Fibroblast of skin of left quadriceps (primary cell): ENCODE measurements at regions not wholly inside any gene's neighbourhood (a gene's known extent, or its start where the extent isn't known, plus 50 kb on each side); places are given as distances from the start of the nearest gene placed in this dataset.
A peak's percentile ranks its signal among the peaks of the same experiment; 100 is the strongest.

Source experiments
- DNase-seq, 2 experiments: peaks; one replicate each; pipeline ENCODE4 v3.0.0-alpha.2; 2013; ENCODE audit warnings: low read depth in 2 of 2

GRCh38 chr6:6704103-6705060 is 115.9 kb downstream of the LY86 start:
- no peak for DNase-seq

DNA sequence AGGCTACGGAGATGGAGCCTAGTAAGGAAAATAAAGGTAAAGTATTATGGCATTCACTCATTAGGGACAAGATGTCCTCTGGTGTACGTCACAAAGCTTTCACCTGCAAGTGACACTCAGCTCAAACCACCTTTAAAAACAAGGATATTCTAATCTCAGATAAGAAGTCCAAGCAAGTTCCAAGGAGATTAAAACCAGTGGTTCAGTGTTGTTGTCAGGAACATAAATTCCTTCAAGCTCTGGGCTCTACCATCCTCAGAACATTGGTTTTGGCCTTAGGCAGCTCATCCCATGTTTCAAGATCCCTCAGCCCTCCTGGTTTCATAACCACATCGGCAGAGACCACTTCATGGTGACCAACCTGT is 116.5 kb downstream of the LY86 start:
- DNase-seq, result no peak

DNA sequence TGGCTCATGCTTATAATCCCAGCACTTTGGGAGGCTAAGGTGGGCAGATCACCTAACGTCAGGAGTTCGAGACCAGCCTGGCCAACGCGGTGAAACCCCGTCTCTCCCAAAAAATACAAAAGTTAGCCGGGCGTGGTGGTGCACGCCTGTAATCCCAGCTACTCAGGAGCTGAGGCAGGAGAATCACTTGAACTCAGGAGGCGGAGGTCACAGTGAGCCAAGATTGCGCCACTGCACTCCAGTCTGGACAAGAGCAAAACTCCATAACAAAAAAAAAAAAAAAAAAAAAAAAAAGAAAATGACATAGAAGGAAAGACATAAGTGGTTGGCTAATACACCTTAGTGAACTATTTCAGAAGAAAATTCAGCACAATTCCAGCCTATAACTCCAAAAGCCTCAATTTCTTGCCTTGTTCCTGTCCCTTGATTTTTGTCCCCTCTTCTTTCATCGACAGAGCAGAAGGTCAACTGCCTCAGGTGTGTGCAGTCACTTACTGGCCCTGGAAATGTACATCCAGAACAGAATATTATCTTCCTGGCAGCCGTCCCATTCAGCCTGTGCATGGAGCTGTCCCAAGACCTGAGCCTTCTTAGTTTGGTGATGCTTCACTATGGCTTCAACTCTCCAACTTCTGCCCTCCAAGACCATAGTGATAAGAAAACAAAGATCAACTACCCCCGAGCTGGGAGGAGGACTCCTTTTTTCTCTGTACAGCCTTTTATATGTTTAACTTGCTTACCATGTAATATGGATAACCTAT is 117.6 kb downstream of the LY86 start:
- DNase-seq, result no peak

- no peak for DNase-seq
Observed at GRCh38 chr6:6707143-6707542, 118.6 kb downstream of the LY86 start.

- no peak for DNase-seq
Observed at GRCh38 chr6:6709106-6709505, 120.6 kb downstream of the LY86 start.

DNA sequence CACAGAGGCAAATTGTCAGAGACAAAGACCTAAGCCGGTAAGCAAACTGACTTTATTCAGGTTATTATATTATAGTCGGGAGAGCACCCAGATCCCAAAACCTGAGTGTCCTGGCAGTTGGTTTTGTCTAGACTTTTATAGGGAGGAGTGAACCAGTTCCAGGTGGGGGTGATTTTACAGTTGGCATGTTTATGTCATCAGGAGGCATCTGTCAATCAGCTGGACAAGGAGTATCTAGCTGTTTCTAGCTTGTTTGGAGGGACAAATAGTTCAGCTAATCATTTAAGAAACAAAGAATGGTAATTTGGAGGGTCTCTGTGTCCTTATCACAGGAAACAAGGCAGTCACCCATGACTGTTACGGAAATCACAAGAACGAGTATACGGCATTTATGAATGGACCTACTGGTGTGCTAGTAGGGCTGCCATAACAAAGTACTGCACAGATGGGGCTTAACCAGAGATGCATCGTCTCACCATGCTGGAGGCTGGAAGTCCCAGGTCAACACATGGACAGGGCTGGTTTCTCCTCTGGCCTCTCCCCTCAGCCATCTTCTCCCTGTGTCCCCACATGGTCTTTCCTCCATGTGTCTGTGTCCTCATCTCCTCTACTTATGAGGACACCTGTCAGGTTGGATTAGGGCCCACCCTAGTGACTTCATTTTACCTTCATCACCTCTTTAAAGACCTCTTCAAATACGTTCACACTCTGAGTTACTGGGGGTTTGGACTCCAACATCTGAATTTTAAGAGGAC is 122.7 kb downstream of the LY86 start:
- no peak for DNase-seq

DNA sequence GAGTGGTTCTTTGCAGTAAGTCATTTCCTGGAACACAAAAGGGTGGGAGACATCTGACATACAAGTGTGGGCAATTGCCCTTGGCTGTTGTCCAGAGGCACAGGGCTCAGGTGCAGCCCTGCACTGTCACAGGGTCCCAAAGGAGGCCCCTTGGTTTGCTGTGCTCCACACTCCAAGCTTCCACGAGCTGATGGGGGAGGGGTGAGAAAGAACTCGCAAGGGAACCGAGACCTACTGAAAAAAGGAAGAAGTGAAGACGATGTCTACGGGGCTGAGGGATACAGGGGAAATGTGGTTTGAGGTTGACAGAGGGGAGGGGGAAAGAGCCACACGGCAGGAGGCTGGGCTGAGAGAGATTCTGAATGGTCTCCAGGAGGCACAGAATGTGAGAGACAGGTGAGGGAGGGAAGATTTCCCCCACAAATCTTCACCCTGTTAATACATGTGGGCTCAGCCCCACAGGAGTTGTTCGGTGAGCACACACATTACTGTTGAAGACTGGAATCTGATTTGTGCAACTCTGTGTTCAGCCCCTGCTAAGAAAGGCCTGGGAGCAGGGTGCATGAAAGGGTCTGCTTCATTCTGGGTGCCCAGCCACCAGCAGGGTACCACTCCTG is 123.4 kb downstream of the LY86 start:
- no peak for DNase-seq

DNA sequence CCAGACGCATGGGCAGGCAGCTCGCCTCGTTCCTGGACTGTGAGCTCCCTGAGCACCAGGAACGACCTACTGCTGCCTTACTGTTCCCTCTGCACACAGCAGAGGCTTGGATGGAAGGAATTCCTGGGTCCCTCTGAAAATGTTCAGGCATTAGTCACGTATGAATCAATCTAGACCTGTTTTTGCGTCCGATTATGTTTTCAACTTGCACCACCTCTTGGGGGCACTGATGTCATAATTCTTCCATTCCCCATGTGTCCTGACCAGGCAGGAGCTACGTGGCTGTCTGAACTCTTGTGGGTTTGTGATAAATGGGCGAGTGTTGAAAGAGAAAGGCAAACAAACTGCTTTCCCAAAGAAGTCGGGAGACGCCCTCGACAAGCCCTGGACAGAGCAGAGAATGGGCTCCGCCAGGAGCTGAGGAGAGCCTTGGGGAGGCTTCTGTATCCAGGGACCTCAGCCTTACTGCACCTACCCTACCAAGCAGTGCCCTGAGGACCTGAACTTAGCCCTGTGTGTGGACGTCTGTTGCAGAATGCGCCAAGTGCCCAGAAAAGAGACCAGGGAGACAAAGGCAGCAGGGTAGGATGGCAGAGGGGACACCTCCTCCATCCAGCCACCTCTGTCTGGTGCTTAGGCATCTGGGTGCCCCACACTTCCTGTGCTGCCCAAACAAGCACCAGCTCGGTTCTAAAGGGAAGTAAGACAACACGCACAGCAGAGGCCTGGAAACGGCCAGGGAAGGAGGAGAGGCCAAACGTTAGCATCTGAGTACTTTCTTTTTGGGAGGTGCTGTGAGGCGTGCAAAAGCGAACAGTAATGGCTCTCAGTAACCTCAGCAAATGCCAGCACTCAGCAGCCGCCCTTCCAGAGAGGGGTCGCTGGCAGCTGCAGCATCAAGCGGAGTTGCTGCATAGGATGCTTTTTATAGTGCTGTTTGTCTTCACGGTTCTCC is 124.2 kb downstream of the LY86 start:
- peak; percentile 77 to 79 for DNase-seq

DNA sequence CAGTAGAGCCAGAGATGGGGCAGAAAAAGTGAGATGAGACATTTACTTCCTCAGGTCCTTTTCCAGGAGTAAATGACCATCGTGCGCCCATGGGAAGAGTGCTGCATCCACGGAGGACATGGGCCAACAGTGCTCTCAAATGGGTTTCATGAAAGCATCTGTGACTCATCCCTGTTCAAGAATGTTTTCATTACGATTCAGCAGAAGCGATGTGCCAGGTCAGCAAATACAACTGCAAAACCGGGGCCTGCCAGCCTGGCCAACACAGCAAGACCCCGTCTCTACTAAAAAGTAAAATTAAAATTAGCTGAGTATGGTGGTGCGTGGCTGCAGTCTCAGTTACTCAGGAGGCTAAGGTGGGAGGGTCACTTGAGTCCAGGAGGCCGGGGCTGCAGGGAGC is 125.1 kb downstream of the LY86 start:
- DNase-seq, result no peak

DNA sequence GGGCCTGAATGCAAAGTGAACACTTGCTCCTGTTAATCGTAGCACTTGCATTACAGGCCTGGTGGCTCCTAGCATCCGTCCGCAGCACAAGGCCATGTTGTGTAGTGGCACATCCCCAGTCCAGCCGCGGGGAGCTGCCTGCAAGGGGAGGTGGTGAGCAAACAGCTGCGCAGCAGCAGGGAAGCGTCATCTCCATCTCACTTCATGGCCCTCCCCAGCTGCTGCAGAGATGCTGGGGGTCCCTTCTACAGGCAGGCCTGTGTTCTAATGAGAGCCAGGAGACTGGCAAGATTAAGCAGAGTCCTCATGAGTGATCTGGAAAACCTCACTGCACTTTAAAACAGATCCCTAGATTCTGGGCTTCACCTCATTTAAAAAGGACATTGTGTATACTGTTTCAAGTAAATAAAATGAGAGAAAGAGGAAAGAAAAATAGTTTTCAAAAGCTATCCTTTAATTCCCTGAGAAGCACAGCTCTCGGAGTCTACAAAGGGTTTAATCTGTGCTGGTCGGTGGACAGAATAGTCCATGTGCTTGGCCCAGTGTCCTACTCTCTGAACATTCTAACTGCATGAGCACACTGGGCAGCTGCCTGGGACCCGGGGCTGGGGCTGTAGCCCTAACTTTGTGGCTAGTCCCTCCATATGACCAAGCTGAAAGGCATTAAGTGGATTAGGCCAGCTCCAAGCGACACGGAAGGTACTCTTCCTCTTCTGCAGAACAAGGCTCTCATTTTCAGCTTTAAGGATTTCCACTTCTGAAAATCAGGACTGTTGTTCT is 125.8 kb downstream of the LY86 start:
- DNase-seq, result no peak

DNA sequence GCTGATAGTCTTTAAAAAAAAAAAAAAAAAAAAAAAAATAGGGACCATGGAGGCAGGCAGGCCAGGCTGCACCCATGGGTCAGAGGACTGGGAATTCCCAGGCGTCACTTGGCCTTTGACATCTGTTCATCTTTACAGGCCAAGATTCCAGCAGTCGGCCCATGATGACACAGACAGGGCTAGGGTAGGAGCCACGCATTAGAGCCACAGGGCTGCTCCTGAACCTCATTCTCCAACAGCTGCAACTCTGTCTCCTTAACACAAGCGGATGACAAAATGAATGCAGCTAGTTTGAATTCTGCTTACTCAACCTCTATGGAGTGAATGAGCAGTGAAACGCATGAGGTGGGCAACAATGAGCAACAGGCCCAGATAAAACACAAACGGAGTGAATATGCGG is 126.4 kb downstream of the LY86 start:
- no peak for DNase-seq

GRCh38 chr6:6715465-6715864 is 126.9 kb downstream of the LY86 start:
- DNase-seq, result no peak

DNA sequence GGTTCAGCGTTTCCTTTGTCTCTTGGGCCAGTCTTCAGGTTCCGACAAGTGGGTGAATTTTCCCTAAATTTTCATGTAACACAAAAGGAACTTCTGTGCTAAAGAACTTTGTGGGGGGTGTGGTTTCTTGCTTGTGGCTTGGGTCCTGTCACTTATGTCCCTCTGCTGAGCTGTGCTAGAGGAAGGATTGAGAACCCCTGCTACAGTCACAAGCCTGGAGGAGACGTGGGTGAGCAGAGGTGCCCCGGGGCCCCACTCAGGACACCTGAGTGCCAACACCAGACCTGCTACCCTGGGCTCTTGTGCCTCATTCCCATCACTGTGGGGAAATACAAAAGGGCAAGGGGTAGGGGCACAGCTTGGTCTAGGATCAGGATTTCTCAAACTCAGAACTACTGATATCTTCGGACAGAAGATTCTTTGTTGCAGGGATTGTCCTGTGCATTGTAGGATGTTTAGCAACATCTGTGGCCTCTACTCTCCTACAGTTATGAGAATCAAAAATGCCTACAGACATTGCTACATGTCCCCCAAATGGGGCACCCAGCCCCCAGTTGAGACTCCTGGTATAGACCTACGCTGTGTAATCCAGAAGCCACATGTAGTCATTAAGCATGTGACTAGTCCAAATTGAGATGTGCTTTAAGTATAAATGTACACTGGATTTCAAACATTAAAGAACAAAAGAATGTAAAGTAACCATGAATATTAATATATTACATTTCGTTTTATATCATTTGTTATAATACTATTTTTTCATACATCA is 128.7 kb downstream of the LY86 start:
- DNase-seq, result no peak

- DNase-seq, result no peak
Observed at GRCh38 chr6:6717953-6718352, 129.4 kb downstream of the LY86 start.

DNA sequence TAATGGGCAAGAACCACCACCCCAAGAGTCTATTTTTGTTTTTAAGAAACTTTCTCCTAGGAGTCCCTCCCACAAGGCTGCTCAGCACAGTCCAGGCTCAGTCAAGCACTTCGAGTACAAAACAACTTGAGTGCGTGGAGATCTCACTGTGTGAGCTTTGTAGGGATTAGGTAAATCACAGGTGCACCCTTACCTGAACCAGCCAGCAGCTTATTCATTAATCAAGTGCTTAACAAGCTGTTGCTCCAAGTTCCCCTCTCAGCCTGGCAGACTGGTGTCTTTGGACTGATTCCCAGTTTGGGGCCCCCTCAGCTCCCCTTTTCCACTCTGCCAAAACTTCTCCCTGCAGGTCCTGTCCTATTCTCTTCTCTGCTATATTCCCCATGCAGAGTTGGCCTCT is 133.1 kb downstream of the LY86 start:
- DNase-seq, result no peak

DNA sequence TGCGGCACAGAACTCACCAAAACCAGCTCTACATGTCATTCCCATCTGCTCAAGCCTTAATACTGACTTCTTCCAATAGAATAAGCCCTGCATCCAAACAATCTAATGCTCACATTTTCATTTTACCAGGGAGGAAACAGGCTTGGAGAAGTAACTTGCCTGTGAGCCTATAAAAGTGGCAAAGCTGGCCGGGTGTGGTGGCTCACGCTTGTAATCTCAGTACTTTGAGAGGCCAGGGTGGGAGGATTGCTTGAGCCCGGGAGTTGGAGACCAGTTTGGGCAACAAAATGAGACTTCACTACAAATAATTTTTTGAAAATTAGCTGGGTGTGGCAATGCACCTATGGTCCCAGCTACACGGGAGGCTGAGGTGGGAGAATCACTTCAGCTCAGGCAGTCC is 133.7 kb downstream of the LY86 start:
- no peak for DNase-seq

DNA sequence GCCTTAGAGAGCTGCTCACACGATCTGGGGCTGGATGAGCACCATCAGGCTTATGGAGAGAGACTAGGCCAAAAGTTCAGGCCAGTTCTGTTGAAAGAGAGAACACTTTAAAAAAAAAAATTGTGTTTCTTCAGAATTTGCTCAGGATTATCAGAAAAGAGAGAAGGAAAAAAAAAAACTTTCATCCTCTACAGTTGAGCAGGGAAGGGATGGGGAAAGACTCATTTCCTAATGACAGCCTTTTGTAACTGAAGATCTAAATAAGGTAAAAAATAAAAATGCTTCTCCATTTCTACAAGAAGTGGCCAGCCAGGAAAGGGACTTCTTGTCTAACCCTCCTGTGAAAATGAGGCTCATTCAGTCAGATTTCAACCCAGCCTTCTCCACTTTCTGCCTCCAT is 134.8 kb downstream of the LY86 start:
- no peak for DNase-seq

DNA sequence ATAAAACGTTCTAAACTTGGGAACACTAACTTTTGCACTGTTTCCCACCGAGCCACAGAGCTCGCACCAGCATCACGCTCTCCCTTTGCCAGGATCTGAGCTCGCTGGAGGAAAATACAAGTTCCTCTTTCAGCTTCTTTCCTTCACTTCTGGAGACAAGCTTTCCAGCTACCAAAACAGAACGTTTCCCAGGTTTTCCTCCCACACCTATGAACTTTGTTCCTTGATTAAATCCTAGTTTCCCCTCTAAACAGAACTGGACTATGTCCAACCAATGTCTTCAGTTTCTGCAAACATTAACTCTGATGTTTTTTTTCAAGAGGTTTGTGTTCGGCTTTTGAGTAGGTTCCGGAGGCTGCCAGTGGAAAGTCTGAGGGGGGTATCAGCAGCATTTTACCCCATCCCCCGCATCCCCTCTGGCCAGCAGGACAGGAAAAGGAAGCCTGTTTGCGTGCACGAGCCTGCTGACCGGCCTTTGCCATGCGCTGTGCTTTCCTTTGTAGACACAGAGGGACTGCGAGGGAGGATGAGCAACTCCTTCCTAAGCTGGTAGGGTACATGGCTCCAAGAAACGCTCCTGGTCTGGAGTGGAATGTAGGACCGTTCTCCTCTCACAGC is 135.5 kb downstream of the LY86 start:
- no peak for DNase-seq
